Fibroblast of lung (primary cell): ENCODE measurements at regions not wholly inside any gene's neighbourhood (a gene's known extent, or its start where the extent isn't known, plus 50 kb on each side); places are given as distances from the start of the nearest gene placed in this dataset.

Source experiments
- CTCF ChIP-seq, 2 donors: IDR thresholded peaks in 1 of 2; conservative IDR thresholded peaks in 1 of 2; 1 replicate in 1 of 2; 2 replicates in 1 of 2; pipeline ENCODE4 v1.5.1; 2011 to 2012; ENCODE audit warnings: low read length in 2 of 2, control low read depth in 1 of 2, inconsistent platforms in 1 of 2, low read depth in 1 of 2, mild to moderate bottlenecking in 1 of 2
- EZH2 ChIP-seq: IDR thresholded peaks from 2 replicates; pipeline ENCODE4 v1.5.1; 2012; ENCODE audit warnings: low read length, control low read depth, mild to moderate bottlenecking; ENCODE audit errors: missing control alignments

DNA sequence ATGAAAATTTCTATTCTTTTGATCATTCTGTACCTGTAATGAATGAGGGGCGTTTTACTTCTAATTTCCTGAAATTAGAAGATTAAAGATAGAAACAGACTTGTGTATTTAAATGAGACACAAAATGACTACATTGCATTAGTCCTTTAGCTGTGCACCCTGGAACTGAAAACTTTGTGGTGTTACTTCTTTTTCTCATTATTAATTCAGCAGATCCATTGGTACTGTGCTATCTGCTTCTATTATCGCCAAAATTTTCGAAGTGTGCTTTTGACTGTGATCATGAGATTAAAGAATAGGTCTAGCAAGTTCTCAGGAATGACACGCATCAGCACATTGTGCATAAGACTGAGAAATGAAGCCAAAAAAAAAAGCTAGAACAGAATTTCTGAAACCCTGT, 1938.9 kb upstream of the TENM3 start:
- TF ChIP-seq CTCF (conservative IDR thresholded peaks at IDR 0.05 in 1 of 2, IDR thresholded peaks at IDR 0.05 in 1 of 2; ENCODE audit: low read depth in 1 of 2, low read length in 2 of 2) = no peak
- TF ChIP-seq EZH2 = no peak
